SH-SY5Y (cell line): ENCODE measurements at regions not wholly inside any gene's neighbourhood (a gene's known extent, or its start where the extent isn't known, plus 50 kb on each side); places are given as distances from the start of the nearest gene placed in this dataset.

ENCODE experiments used
- GATA2 ChIP-seq: IDR thresholded peaks from 2 replicates; pipeline ENCODE4 v1.6.1; 2011; ENCODE audit warnings: mild to moderate bottlenecking, low read depth, low read length
- GATA3 ChIP-seq: IDR thresholded peaks from 2 replicates; pipeline ENCODE4 v1.6.1; 2011; ENCODE audit warnings: low read depth, mild to moderate bottlenecking, low read length, moderate library complexity

DNA sequence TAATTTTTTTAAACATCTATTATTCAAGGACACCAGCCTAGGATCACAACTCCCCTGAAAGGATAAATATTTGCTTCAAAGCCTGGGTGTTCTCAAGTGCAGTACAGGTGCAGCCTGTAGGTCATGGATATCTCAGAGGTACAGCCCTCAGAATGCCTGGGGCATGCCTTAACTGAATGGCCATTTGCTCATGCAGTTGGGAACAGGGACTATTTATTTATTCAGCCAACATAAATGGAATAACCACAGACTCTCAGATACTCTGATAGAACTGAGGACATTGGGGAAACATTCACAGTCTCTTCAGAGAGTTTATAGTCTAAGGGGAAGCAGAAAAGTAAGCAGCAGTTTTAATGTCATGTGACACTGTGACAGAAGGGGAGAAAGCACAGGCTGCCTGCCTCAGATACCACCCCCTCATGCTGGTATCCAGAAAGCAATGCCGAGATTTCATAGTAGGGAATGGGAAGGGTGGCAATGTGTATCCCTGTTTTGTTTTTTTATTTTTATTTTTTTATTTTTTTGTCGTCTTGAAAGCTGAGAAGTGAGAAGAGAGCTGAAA lies 112.6 kb downstream of the MACIR start:
- TF ChIP-seq GATA2 (no peak), GATA3 (no peak)
